ENCODE measurements at regions not wholly inside any gene's neighbourhood (a gene's known extent, or its start where the extent isn't known, plus 50 kb on each side); places are given as distances from the start of the nearest gene placed in this dataset.

- DNase-seq (ENCODE audit: low spot score), result no peak
These were observed 178.8 kb upstream of the C9orf72 start for GRCh38 chr9:27752069-27752468.

GRCh38 chr9:27755846-27756245 lies 182.6 kb upstream of the C9orf72 start:
- DNase-seq (ENCODE audit: low spot score), result no peak

- no peak for DNase-seq (ENCODE audit: low spot score)
These were observed 183.1 kb upstream of the C9orf72 start for GRCh38 chr9:27756418-27756817.

GRCh38 chr9:27763831-27764230 lies 190.6 kb upstream of the C9orf72 start:
- no peak for DNase-seq (ENCODE audit: low spot score)

- no peak for DNase-seq (ENCODE audit: low spot score)
These were observed 192.2 kb upstream of the C9orf72 start for GRCh38 chr9:27765266-27766072.

GRCh38 chr9:27766073-27766835 lies 193.0 kb upstream of the C9orf72 start:
- no peak for DNase-seq (ENCODE audit: low spot score)

- DNase-seq (ENCODE audit: low spot score), result no peak
These were observed 195.5 kb upstream of the C9orf72 start for GRCh38 chr9:27768781-27769180.

- no peak for DNase-seq (ENCODE audit: low spot score)
These were observed 197.3 kb upstream of the C9orf72 start for GRCh38 chr9:27770541-27770940.

GRCh38 chr9:27771803-27772545 lies 198.7 kb upstream of the C9orf72 start:
- no peak for DNase-seq (ENCODE audit: low spot score)

GRCh38 chr9:27784847-27785713 lies 211.8 kb upstream of the C9orf72 start:
- DNase-seq (ENCODE audit: low spot score), result no peak

GRCh38 chr9:27785714-27786100 lies 212.4 kb upstream of the C9orf72 start:
- no peak for DNase-seq (ENCODE audit: low spot score)

GRCh38 chr9:27787891-27788290 lies 214.6 kb upstream of the C9orf72 start:
- DNase-seq (ENCODE audit: low spot score), result no peak

- DNase-seq (ENCODE audit: low spot score), result no peak
These were observed 218.0 kb upstream of the C9orf72 start for GRCh38 chr9:27791311-27791710.

GRCh38 chr9:27792971-27793689 lies 219.8 kb upstream of the C9orf72 start:
- no peak for DNase-seq (ENCODE audit: low spot score)

- DNase-seq (ENCODE audit: low spot score), result no peak
These were observed 226.0 kb upstream of the C9orf72 start for GRCh38 chr9:27799326-27799725.

GRCh38 chr9:27800159-27800558 lies 226.9 kb upstream of the C9orf72 start:
- DNase-seq (ENCODE audit: low spot score), result no peak

GRCh38 chr9:27800692-27801370 lies 227.6 kb upstream of the C9orf72 start:
- no peak for DNase-seq (ENCODE audit: low spot score)

- no peak for DNase-seq (ENCODE audit: low spot score)
These were observed 228.3 kb upstream of the C9orf72 start for GRCh38 chr9:27801545-27801944.

- no peak for DNase-seq (ENCODE audit: low spot score)
These were observed 229.1 kb upstream of the C9orf72 start for GRCh38 chr9:27802418-27802817.

- no peak for DNase-seq (ENCODE audit: low spot score)
These were observed 235.6 kb upstream of the C9orf72 start for GRCh38 chr9:27808864-27809263.

Data from AG08395 (cell line).